ENCODE measurements at regions not wholly inside any gene's neighbourhood (a gene's known extent, or its start where the extent isn't known, plus 50 kb on each side); places are given as distances from the start of the nearest gene placed in this dataset.

- Histone ChIP-seq H3K27me3 (ENCODE audit: control insufficient read depth, insufficient read depth, low read length) (no peaks in the 10 kb centered on the region), H4K20me1 (ENCODE audit: control insufficient read depth, extremely low read depth, insufficient read depth, low read length) (no peaks in the 10 kb centered on the region), H3K9ac (ENCODE audit: insufficient read depth, low read length) (no peak overlapping the region), H3K4me3 (replicated peaks in 1 of 4; ENCODE audit: control extremely low read depth in 1 of 4, insufficient read depth in 1 of 4, low read depth in 3 of 4, low read length in 4 of 4) (no peak overlapping the region), H3K79me2 (ENCODE audit: control insufficient read depth, insufficient read depth, low read length) (no peaks in the 10 kb centered on the region), H2AFZ (ENCODE audit: low read length) (no peak overlapping the region), H3K36me3 (ENCODE audit: control insufficient read depth, insufficient read depth, low read length) (no peaks in the 10 kb centered on the region), H3K9me3 (ENCODE audit: control insufficient read depth, insufficient read depth, low read depth, low read length) (no peaks in the 10 kb centered on the region), H3K4me2 (ENCODE audit: extremely low read depth, insufficient read depth, low read length) (no peak overlapping the region), H3K27ac (ENCODE audit: insufficient read depth, low read length) (no peak overlapping the region), H3K4me1 (ENCODE audit: control insufficient read depth, extremely low read depth, insufficient read depth, low read length) (no peaks in the 10 kb centered on the region)
- DNase-seq (ENCODE audit: low read depth in 2 of 2), result no peak
- no peak for TF ChIP-seq EZH2 (IDR thresholded peaks at IDR 0.05; ENCODE audit: low read length, missing control alignments)
- no peak for TF ChIP-seq CTCF (conservative IDR thresholded peaks at IDR 0.05 in 1 of 2, IDR thresholded peaks at IDR 0.05 in 1 of 2; ENCODE audit: low read depth in 1 of 2, low read length in 2 of 2)
Observed at GRCh38 chr4:82256718-82257117, 117.1 kb downstream of the HNRNPD start.

GRCh38 chr4:82255657-82256056, 118.1 kb downstream of the HNRNPD start:
- TF ChIP-seq CTCF (conservative IDR thresholded peaks at IDR 0.05 in 1 of 2, IDR thresholded peaks at IDR 0.05 in 1 of 2; ENCODE audit: low read depth in 1 of 2, low read length in 2 of 2) (no peak), EZH2 (IDR thresholded peaks at IDR 0.05; ENCODE audit: low read length, missing control alignments) (no peak)
- H3K27ac ChIP-seq (ENCODE audit: insufficient read depth, low read length), result no peak overlapping the region
- no peak overlapping the region for H3K4me2 ChIP-seq (ENCODE audit: extremely low read depth, insufficient read depth, low read length)
- no peak overlapping the region for H3K4me3 ChIP-seq (replicated peaks in 1 of 4; ENCODE audit: control extremely low read depth in 1 of 4, insufficient read depth in 1 of 4, low read depth in 3 of 4, low read length in 4 of 4)
- H3K9me3 ChIP-seq (ENCODE audit: control insufficient read depth, insufficient read depth, low read depth, low read length), result no peaks in the 10 kb centered on the region
- H3K36me3 ChIP-seq (ENCODE audit: control insufficient read depth, insufficient read depth, low read length), result no peaks in the 10 kb centered on the region
- no peaks in the 10 kb centered on the region for H4K20me1 ChIP-seq (ENCODE audit: control insufficient read depth, extremely low read depth, insufficient read depth, low read length)
- no peak for DNase-seq (ENCODE audit: low read depth in 2 of 2)
- no peaks in the 10 kb centered on the region for H3K4me1 ChIP-seq (ENCODE audit: control insufficient read depth, extremely low read depth, insufficient read depth, low read length)
- H3K9ac ChIP-seq (ENCODE audit: insufficient read depth, low read length), result no peak overlapping the region
- H3K79me2 ChIP-seq (ENCODE audit: control insufficient read depth, insufficient read depth, low read length), result no peaks in the 10 kb centered on the region
- no peaks in the 10 kb centered on the region for H3K27me3 ChIP-seq (ENCODE audit: control insufficient read depth, insufficient read depth, low read length)
- H2AFZ ChIP-seq (ENCODE audit: low read length), result no peak overlapping the region

- no peak for DNase-seq (ENCODE audit: low read depth in 2 of 2)
- Histone ChIP-seq H2AFZ (ENCODE audit: low read length) (no peak overlapping the region), H3K79me2 (ENCODE audit: control insufficient read depth, insufficient read depth, low read length) (no peaks in the 10 kb centered on the region), H3K4me1 (ENCODE audit: control insufficient read depth, extremely low read depth, insufficient read depth, low read length) (no peaks in the 10 kb centered on the region), H3K27ac (ENCODE audit: insufficient read depth, low read length) (no peak overlapping the region), H3K36me3 (ENCODE audit: control insufficient read depth, insufficient read depth, low read length) (no peaks in the 10 kb centered on the region), H3K9me3 (ENCODE audit: control insufficient read depth, insufficient read depth, low read depth, low read length) (no peaks in the 10 kb centered on the region), H3K9ac (ENCODE audit: insufficient read depth, low read length) (no peak overlapping the region), H3K27me3 (ENCODE audit: control insufficient read depth, insufficient read depth, low read length) (no peaks in the 10 kb centered on the region), H3K4me2 (ENCODE audit: extremely low read depth, insufficient read depth, low read length) (no peak overlapping the region), H4K20me1 (ENCODE audit: control insufficient read depth, extremely low read depth, insufficient read depth, low read length) (no peaks in the 10 kb centered on the region), H3K4me3 (replicated peaks in 1 of 4; ENCODE audit: control extremely low read depth in 1 of 4, insufficient read depth in 1 of 4, low read depth in 3 of 4, low read length in 4 of 4) (no peak overlapping the region)
- TF ChIP-seq CTCF (conservative IDR thresholded peaks at IDR 0.05 in 1 of 2, IDR thresholded peaks at IDR 0.05 in 1 of 2; ENCODE audit: low read depth in 1 of 2, low read length in 2 of 2) (no peak), EZH2 (IDR thresholded peaks at IDR 0.05; ENCODE audit: low read length, missing control alignments) (no peak)
Observed at GRCh38 chr4:82248903-82249632, 124.7 kb downstream of the HNRNPD start.
